Vagina (tissue), 2 donors: ENCODE measurements at regions not wholly inside any gene's neighbourhood (a gene's known extent, or its start where the extent isn't known, plus 50 kb on each side); places are given as distances from the start of the nearest gene placed in this dataset.

ENCODE experiments used
- CTCF ChIP-seq, 3 experiments: fragments of 450-650 bp in 2 of 3; fragments of 200-600 bp in 1 of 3; sonication (generic) in 1 of 3; IDR thresholded peaks; one replicate each; pipeline ENCODE4 v1.5.1; 2017 to 2019; ENCODE audit warnings: antibody characterized with exemption in 3 of 3, mild to moderate bottlenecking in 2 of 3, moderate library complexity in 2 of 3
- POLR2A ChIP-seq, 2 donors: fragments of 450-650 bp; IDR thresholded peaks; one replicate each; pipeline ENCODE4 v1.6.1; 2017; ENCODE audit warnings: antibody characterized with exemption in 2 of 2, mild to moderate bottlenecking in 2 of 2, moderate library complexity in 2 of 2

GRCh38 chr4:186449954-186450353 lies 105.4 kb downstream of the MTNR1A start:
- no peak for TF ChIP-seq POLR2A (IDR thresholded peaks at IDR 0.05)
- TF ChIP-seq CTCF (IDR thresholded peaks at IDR 0.05), result no peak
